ENCODE measurements at regions not wholly inside any gene's neighbourhood (a gene's known extent, or its start where the extent isn't known, plus 50 kb on each side); places are given as distances from the start of the nearest gene placed in this dataset.

DNA sequence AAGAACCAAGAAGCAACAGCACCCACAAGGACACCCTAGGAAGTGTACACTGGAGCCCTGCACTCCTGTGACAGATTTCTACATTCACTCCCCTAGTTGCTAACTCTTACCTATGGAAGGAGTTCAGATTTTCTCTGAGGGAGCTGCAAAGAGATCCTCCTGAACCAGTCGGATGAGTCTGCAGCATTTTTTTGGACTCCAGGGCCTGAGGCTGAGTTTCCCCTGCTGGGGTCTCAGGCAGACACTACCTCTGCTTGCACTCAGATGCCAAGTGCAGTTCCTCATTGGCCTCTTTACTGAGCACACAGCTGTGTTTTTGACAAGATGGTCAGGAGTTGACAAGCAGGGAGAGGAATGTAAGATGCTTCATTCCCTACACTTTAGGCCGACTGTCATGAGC is 153.2 kb upstream of the RBM19 start:
- WGBS, 2 donors (ENCODE audit: low coverage in 1 of 2): 44 to 71% methylated on average over 1 to 2 of the region's 2 CpGs
- H3K9me3 ChIP-seq: peaks cover 0 to 15% (median 0%) of the 10 kb centered on the region in 3 donors
- no peaks in the 10 kb centered on the region for H3K27me3 ChIP-seq
- no peak for ATAC-seq
- no peaks in the 10 kb centered on the region for H3K4me1 ChIP-seq
- H3K4me3 ChIP-seq: no peak overlapping the region
- TF ChIP-seq CTCF (IDR thresholded peaks at IDR 0.05) (no peak), POLR2AphosphoS5 (IDR thresholded peaks at IDR 0.05) (no peak), EP300 (IDR thresholded peaks at IDR 0.05) (no peak), POLR2A (IDR thresholded peaks at IDR 0.05) (no peak)
- H3K27ac ChIP-seq: no peak overlapping the region
- H3K36me3 ChIP-seq: no peaks in the 10 kb centered on the region

GRCh38 chr12:114096461-114096860 is 130.3 kb upstream of the RBM19 start:
- H3K4me3 ChIP-seq: no peak overlapping the region
- no peak for ATAC-seq
- 100% methylated on average over 1 of the region's 1 CpG; no CpG with 5 or more reads in 1 of the 2 donors for WGBS, 2 donors (ENCODE audit: low coverage in 1 of 2)
- H3K27ac ChIP-seq: no peak overlapping the region
- TF ChIP-seq CTCF (IDR thresholded peaks at IDR 0.05) (no peak), POLR2A (IDR thresholded peaks at IDR 0.05) (no peak), POLR2AphosphoS5 (IDR thresholded peaks at IDR 0.05) (no peak), EP300 (IDR thresholded peaks at IDR 0.05) (no peak)
- peaks cover 0 to 9% (median 0%) of the 10 kb centered on the region in 3 donors for H3K9me3 ChIP-seq
- H3K27me3 ChIP-seq: peaks cover 3% of the 10 kb centered on the region
- no peaks in the 10 kb centered on the region for H3K36me3 ChIP-seq
- H3K4me1 ChIP-seq: no peaks in the 10 kb centered on the region

DNA sequence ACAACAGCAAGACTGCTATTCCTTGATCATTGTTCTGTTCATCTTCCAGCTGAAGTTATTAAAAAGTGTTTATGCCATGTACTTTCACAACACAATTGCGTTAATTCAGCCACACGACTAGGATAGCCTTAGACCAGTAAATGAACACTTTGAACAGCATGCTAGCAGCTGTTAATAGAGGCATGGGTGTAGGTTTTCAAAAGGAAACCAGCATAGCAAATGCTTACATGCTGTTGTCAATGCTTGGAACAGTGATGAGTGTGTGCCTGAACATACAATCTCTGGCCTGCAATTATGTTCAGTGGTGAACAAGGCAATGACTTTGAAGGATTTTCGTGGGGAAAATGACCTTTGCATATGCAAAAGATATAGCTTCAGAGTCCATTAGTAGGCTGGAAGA is 127.4 kb upstream of the RBM19 start:
- Histone ChIP-seq H3K9me3 (peaks cover 0 to 9% (median 0%) of the 10 kb centered on the region in 3 donors), H3K36me3 (no peaks in the 10 kb centered on the region), H3K4me1 (no peaks in the 10 kb centered on the region), H3K27ac (no peak overlapping the region), H3K27me3 (peaks cover 3% of the 10 kb centered on the region), H3K4me3 (no peak overlapping the region)
- WGBS, 2 donors (ENCODE audit: low coverage in 1 of 2): 54 to 60% methylated on average over 3 of the region's 3 CpGs
- ATAC-seq: no peak
- TF ChIP-seq EP300 (IDR thresholded peaks at IDR 0.05) (no peak), POLR2A (IDR thresholded peaks at IDR 0.05) (no peak), POLR2AphosphoS5 (IDR thresholded peaks at IDR 0.05) (no peak), CTCF (IDR thresholded peaks at IDR 0.05) (no peak)

DNA sequence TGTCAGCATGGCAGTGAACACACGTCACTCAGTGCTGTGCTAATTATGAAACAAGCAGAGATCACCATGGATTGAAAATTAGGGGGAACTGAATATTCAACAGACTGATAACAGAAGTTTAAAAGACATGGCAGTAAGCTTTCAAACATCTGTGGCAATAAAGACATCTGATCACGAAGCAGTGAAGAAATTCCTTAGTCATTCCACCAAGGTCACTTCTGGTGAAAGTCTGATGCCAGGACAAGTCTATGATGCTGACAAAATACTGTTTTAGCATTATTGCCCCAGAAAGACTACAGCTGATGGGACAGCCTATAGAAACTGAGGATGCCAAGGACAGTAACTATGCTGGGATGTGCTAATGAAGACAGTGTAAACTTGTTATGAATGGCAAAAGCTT is 126.9 kb upstream of the RBM19 start:
- H3K4me1 ChIP-seq: no peaks in the 10 kb centered on the region
- H3K27ac ChIP-seq: no peak overlapping the region
- H3K36me3 ChIP-seq: no peaks in the 10 kb centered on the region
- WGBS, 2 donors (ENCODE audit: low coverage in 1 of 2): 75 to 96% methylated on average over 2 of the region's 2 CpGs
- H3K9me3 ChIP-seq: peaks cover 0 to 9% (median 0%) of the 10 kb centered on the region in 3 donors
- H3K27me3 ChIP-seq: peaks cover 3% of the 10 kb centered on the region
- ATAC-seq: no peak
- no peak overlapping the region for H3K4me3 ChIP-seq
- TF ChIP-seq CTCF (IDR thresholded peaks at IDR 0.05) (no peak), EP300 (IDR thresholded peaks at IDR 0.05) (no peak), POLR2A (IDR thresholded peaks at IDR 0.05) (no peak), POLR2AphosphoS5 (IDR thresholded peaks at IDR 0.05) (no peak)

DNA sequence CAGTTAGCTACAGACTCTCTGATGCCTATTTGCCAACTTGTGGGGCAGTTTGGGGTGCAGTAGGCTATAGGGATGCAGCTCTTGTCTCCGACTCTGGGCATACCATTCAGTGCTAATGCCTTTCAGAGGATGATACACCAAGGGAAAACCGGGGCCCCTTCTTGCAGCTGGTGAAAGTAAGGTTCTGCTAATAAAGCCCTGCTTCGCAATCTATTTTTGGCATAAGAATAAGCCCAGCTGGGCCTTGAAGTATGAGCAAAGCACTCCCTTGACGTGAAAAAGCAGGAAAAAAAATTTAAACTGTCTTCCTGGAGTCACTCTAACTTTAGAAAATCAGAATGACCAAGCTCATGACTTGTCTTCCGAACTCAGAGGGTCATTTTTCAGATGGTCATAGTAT is 124.1 kb upstream of the RBM19 start:
- peaks cover 3% of the 10 kb centered on the region for H3K27me3 ChIP-seq
- ATAC-seq: no peak
- no peaks in the 10 kb centered on the region for H3K4me1 ChIP-seq
- H3K36me3 ChIP-seq: no peaks in the 10 kb centered on the region
- peaks cover 0 to 9% (median 0%) of the 10 kb centered on the region in 3 donors for H3K9me3 ChIP-seq
- H3K4me3 ChIP-seq: no peak overlapping the region
- WGBS, 2 donors (ENCODE audit: low coverage in 1 of 2): 14 to 39% methylated on average over 2 of the region's 5 CpGs
- TF ChIP-seq POLR2AphosphoS5 (IDR thresholded peaks at IDR 0.05) (no peak), EP300 (IDR thresholded peaks at IDR 0.05) (no peak), POLR2A (IDR thresholded peaks at IDR 0.05) (no peak), CTCF (IDR thresholded peaks at IDR 0.05) (no peak)
- H3K27ac ChIP-seq: no peak overlapping the region

Measured in gastroesophageal sphincter (tissue), 4 donors.